K562 (cell line): ENCODE measurements at regions not wholly inside any gene's neighbourhood (a gene's known extent, or its start where the extent isn't known, plus 50 kb on each side); places are given as distances from the start of the nearest gene placed in this dataset.

ENCODE experiments used
- ATAC-seq: fragments of 200-7000 bp; cut with Tn5 transposase; 3 replicates; pipeline ENCODE4 v1.9.1; 2020; ENCODE audit warnings: moderate library complexity
- BruUV-seq: library from RNA; stranded (reverse); fragments of 400-500 nt; replicated peaks from 2 replicates; lab custom pipeline; 2021; lab: Mats Ljungman, UMichigan
- CTCF ChIA-PET: fragments of 300-600 bp; formaldehyde crosslinking; extraction: SDS; loops from one replicate; lab custom pipeline; 2021; ENCODE audit warnings: low intra/inter-chr PET ratio; lab: Yijun Ruan, JAX
- POLR2A ChIA-PET: fragments of 300-600, 350-650 bp; sonication (Branson Sonifier 250); formaldehyde crosslinking; extraction: SDS; loops from one replicate; lab custom pipeline; 2021; ENCODE audit warnings: antibody characterized with exemption, inconsistent platforms; lab: Yijun Ruan, JAX
- DNase-seq, 4 experiments: peaks; one replicate each; pipeline versions ENCODE4 v3.0.0 to v3.0.0-alpha.2; 2011 to 2018; ENCODE audit warnings: low spot score in 3 of 4, mixed read lengths in 3 of 4; ENCODE audit errors: extremely low read depth in 1 of 4
- FAIRE-seq: peaks from 2 replicates; lab custom pipeline; 2011; peaks lifted over from hg19 to GRCh38; lab: Jason Lieb, UNC
- H2AFZ ChIP-seq: 2 replicates; pipeline ENCODE4 v1.6.0; 2011; ENCODE audit warnings: low read depth, low read length, control low read depth, inconsistent platforms
- H3K27ac ChIP-seq: fragments of 200-600 bp; 3 replicates; pipeline ENCODE4 v1.8.0; 2011; ENCODE audit warnings: low read depth, mild to moderate bottlenecking, control low read depth, inconsistent platforms, low read length, moderate library complexity, mixed read lengths; ENCODE audit errors: extremely low read depth
- H3K27me3 ChIP-seq, 2 experiments: fragments of 300-600 bp in 1 of 2; 2 replicates in 1 of 2; 3 replicates in 1 of 2; pipeline versions ENCODE4 v1.6.0 to v1.8.0; 2011; ENCODE audit warnings: inconsistent platforms in 2 of 2, low read length in 2 of 2, mild to moderate bottlenecking in 1 of 2, mixed read lengths in 1 of 2, moderate library complexity in 1 of 2; ENCODE audit not compliant: control insufficient read depth in 2 of 2, insufficient read depth in 2 of 2
- H3K36me3 ChIP-seq: fragments of 300-600 bp; 3 replicates; pipeline ENCODE4 v1.8.0; 2011; ENCODE audit warnings: mild to moderate bottlenecking, low read length, inconsistent platforms; ENCODE audit not compliant: control insufficient read depth, insufficient read depth
- H3K4me1 ChIP-seq, 2 experiments: fragments of 200-600 bp in 1 of 2; replicated peaks in 1 of 2; 2 replicates in 1 of 2; 3 replicates in 1 of 2; pipeline versions ENCODE4 v1.5.1 to v1.8.0; 2011; ENCODE audit warnings: inconsistent platforms in 2 of 2, low read length in 2 of 2, mild to moderate bottlenecking in 1 of 2, mixed read lengths in 1 of 2, moderate library complexity in 1 of 2; ENCODE audit not compliant: control insufficient read depth in 2 of 2, insufficient read depth in 2 of 2
- H3K4me2 ChIP-seq: 2 replicates; pipeline ENCODE4 v1.6.1; 2011; ENCODE audit warnings: low read length, control low read depth, inconsistent platforms, mixed read lengths; ENCODE audit not compliant: insufficient read depth
- H3K4me3 ChIP-seq: fragments of 200-600 bp; sonication (generic), shearing (Covaris generic); 2 replicates; pipeline ENCODE4 v1.5.1; 2016; ENCODE audit warnings: control low read depth, inconsistent platforms
- H3K79me2 ChIP-seq: fragments of 200-600 bp; 3 replicates; pipeline ENCODE4 v1.8.0; 2011; ENCODE audit warnings: low read length, inconsistent platforms; ENCODE audit not compliant: control insufficient read depth, insufficient read depth
- H3K9ac ChIP-seq, 2 experiments: 2 replicates each; pipeline versions ENCODE4 v1.6.0 to v1.6.1; 2011; ENCODE audit warnings: low read depth in 2 of 2, low read length in 2 of 2, control low read depth in 1 of 2, inconsistent platforms in 1 of 2, mild to moderate bottlenecking in 1 of 2, mixed read lengths in 1 of 2; ENCODE audit not compliant: insufficient read depth in 1 of 2
- H3K9me1 ChIP-seq: one replicate; pipeline ENCODE4 v1.6.0; 2011; ENCODE audit warnings: inconsistent platforms, mild to moderate bottlenecking, low read length, moderate library complexity; ENCODE audit not compliant: control insufficient read depth, insufficient read depth
- H3K9me3 ChIP-seq: replicated peaks from 2 replicates; pipeline ENCODE4 v1.5.1; 2011; ENCODE audit warnings: low read depth, low read length, inconsistent platforms; ENCODE audit not compliant: control insufficient read depth, insufficient read depth
- H4K20me1 ChIP-seq: replicated peaks from 2 replicates; pipeline ENCODE4 v1.6.1; 2011; ENCODE audit warnings: low read length, inconsistent platforms, mixed read lengths; ENCODE audit not compliant: control insufficient read depth, insufficient read depth
- CBFA2T2 ChIP-seq: fragments of 450-650 bp; conservative IDR thresholded peaks from 2 replicates; pipeline ENCODE4 v1.6.1; 2017; ENCODE audit warnings: mild to moderate bottlenecking
- CLOCK ChIP-seq: fragments of 250-450 bp; sonication (Bioruptor Pico); IDR thresholded peaks from 2 replicates; pipeline ENCODE4 v1.4.0; 2020; ENCODE audit warnings: mild to moderate bottlenecking, moderate library complexity, borderline replicate concordance
- DDX20 ChIP-seq: fragments of 450-650 bp; IDR thresholded peaks from 2 replicates; pipeline ENCODE4 v1.6.1; 2016; ENCODE audit warnings: missing genetic modification characterization, low read depth, mild to moderate bottlenecking, missing compliant biosample characterization, moderate library complexity
- GTF2E2 ChIP-seq: fragments of 200-800 bp; sonication (Bioruptor generic); IDR thresholded peaks from 2 replicates; pipeline ENCODE4 v1.6.1; 2016; ENCODE audit warnings: missing genetic modification characterization, missing compliant biosample characterization
- HMG20B ChIP-seq: fragments of 250-450 bp; sonication (Bioruptor Pico); IDR thresholded peaks from 2 replicates; pipeline ENCODE4 v1.5.0; 2021; ENCODE audit warnings: mild to moderate bottlenecking
- IFI16 ChIP-seq: fragments of 250-450 bp; sonication (Bioruptor Pico); IDR thresholded peaks from 2 replicates; pipeline ENCODE4 v2.1.2; 2022; ENCODE audit warnings: mild to moderate bottlenecking, inconsistent platforms
- MEIS2 ChIP-seq: fragments of 450-650 bp; IDR thresholded peaks from 2 replicates; pipeline ENCODE4 v1.6.1; 2014; ENCODE audit warnings: mild to moderate bottlenecking; ENCODE audit not compliant: partially characterized antibody
- NCOA6 ChIP-seq: fragments of 450-650 bp; IDR thresholded peaks from 2 replicates; pipeline ENCODE4 v1.6.1; 2017; ENCODE audit warnings: mild to moderate bottlenecking
- POLR2H ChIP-seq: IDR thresholded peaks from 2 replicates; pipeline ENCODE4 v1.6.1; 2016; ENCODE audit warnings: missing genetic modification characterization, low read depth, mild to moderate bottlenecking, control low read depth, missing compliant biosample characterization, moderate library complexity
- REST ChIP-seq, 2 experiments: fragments of 450-650 bp; formaldehyde crosslinking in 1 of 2; IDR thresholded peaks; 2 replicates each; pipeline versions ENCODE4 v1.4.0 to v1.6.1; 2014 to 2020; ENCODE audit warnings: mild to moderate bottlenecking in 2 of 2, borderline replicate concordance in 1 of 2, low read depth in 1 of 2
- SREBF1 ChIP-seq: fragments of 150-350 bp; IDR thresholded peaks from 2 replicates; pipeline ENCODE4 v1.6.1; 2014; ENCODE audit warnings: antibody characterized with exemption, low read depth, low read length, borderline replicate concordance
- TARDBP ChIP-seq: fragments of 450-650 bp; IDR thresholded peaks from 2 replicates; pipeline ENCODE4 v1.6.1; 2016
- ZNF408 ChIP-seq: fragments of 250-450 bp; sonication (Bioruptor Pico); IDR thresholded peaks from 2 replicates; pipeline ENCODE4 v1.4.0; 2020; ENCODE audit warnings: low read depth, mild to moderate bottlenecking, moderate library complexity
- ZNF76 ChIP-seq: fragments of 250-450 bp; sonication (Bioruptor Pico); IDR thresholded peaks from 2 replicates; pipeline ENCODE4 v1.4.0; 2020; ENCODE audit warnings: mild to moderate bottlenecking, moderate library complexity, borderline replicate concordance
- WGBS: fragments of 100-300 bp; shearing (Covaris generic); methylation state at CpG from one replicate; pipeline ENCODE4 v1.1.6; 2016; ENCODE audit warnings: low coverage, mixed read lengths; ENCODE audit not compliant: insufficient coverage; ENCODE audit errors: missing lambda C conversion rate; 5-methylcytosine and 5-hydroxymethylcytosine counted together
- in situ Hi-C: fragments of 300-500 bp; cut with MboI; formaldehyde crosslinking; loops from 4 replicates; pipeline ENCODE4 v1.15.0; 2018; ENCODE audit warnings: inconsistent platforms, mixed read lengths
- intact Hi-C: fragments of 100-400 bp; cut with micrococcal nuclease; formaldehyde crosslinking; loops from 2 replicates; pipeline ENCODE4 v1.14.2; 2022

GRCh38 chr18:1648712-1649111, 744.0 kb downstream of the ADCYAP1 start:
- Histone ChIP-seq H3K4me2 (no peak overlapping the region), H3K9me3 (no peaks in the 10 kb centered on the region), H4K20me1 (no peaks in the 10 kb centered on the region), H2AFZ (no peak overlapping the region), H3K9ac (no peak overlapping the region), H3K36me3 (no peaks in the 10 kb centered on the region), H3K4me1 (no peaks in the 10 kb centered on the region), H3K27ac (no peak overlapping the region), H3K4me3 (no peak overlapping the region), H3K27me3 (no peaks in the 10 kb centered on the region), H3K79me2 (no peaks in the 10 kb centered on the region), H3K9me1 (no peaks in the 10 kb centered on the region)
- no TSS peak for BruUV-seq
- no peak for DNase-seq
- no peak for FAIRE-seq
- POLR2A ChIA-PET = no interaction called here
- CTCF ChIA-PET = no interaction called here
- 3% methylated on average over 2 of the region's 2 CpGs for WGBS
- in situ Hi-C loops (no loop called here), intact Hi-C loops (no loop called here)
- ATAC-seq = no peak
- no peak for TF ChIP-seq REST (IDR thresholded peaks at IDR 0.05; ENCODE audit: borderline replicate concordance)
- TF ChIP-seq REST (CRISPR knock-in tag; IDR thresholded peaks at IDR 0.05; ENCODE audit: low read depth) = no peak
- no peak for TF ChIP-seq GTF2E2
- TF ChIP-seq TARDBP = no peak
- no peak for TF ChIP-seq ZNF408
- no peak for TF ChIP-seq DDX20
- no peak for TF ChIP-seq CBFA2T2
- TF ChIP-seq MEIS2 = no peak
- TF ChIP-seq IFI16 (CRISPR knock-in tag) = no peak
- TF ChIP-seq NCOA6 = no peak
- no peak for TF ChIP-seq SREBF1
- no peak for TF ChIP-seq ZNF76 (CRISPR knock-in tag)
- no peak for TF ChIP-seq POLR2H (tag)
- TF ChIP-seq CLOCK = no peak
- TF ChIP-seq HMG20B (CRISPR knock-in tag) = no peak
